SK-N-SH (cell line): ENCODE measurements at regions not wholly inside any gene's neighbourhood (a gene's known extent, or its start where the extent isn't known, plus 50 kb on each side); places are given as distances from the start of the nearest gene placed in this dataset.

Experiments used
- CTCF ChIA-PET: fragments of 300-600, 350-600 bp; formaldehyde crosslinking; extraction: SDS; loops from one replicate; lab custom pipeline; 2021; lab: Yijun Ruan, JAX
- POLR2A ChIA-PET: fragments of 350-600 bp; sonication (Branson Sonifier 250); formaldehyde crosslinking; extraction: SDS; loops from one replicate; lab custom pipeline; 2020; ENCODE audit warnings: antibody characterized with exemption, inconsistent platforms; lab: Yijun Ruan, JAX
- DNase-seq: peaks from one replicate; pipeline ENCODE4 v3.0.0; 2012
- H2AFZ ChIP-seq: fragments of 200-600 bp; sonication (generic); 2 replicates; pipeline ENCODE4 v1.8.1; 2016; ENCODE audit warnings: antibody characterized with exemption, mild to moderate bottlenecking, low read depth
- H3F3A ChIP-seq: fragments of 200-600 bp; sonication (generic); replicated peaks from 2 replicates; pipeline ENCODE3; 2016; ENCODE audit warnings: antibody characterized with exemption, mild to moderate bottlenecking; ENCODE audit not compliant: insufficient read depth
- H3K27ac ChIP-seq, 2 experiments: fragments of 200-500 bp in 1 of 2; fragments of 200-600 bp in 1 of 2; sonication (Bioruptor generic) in 1 of 2; sonication (generic), shearing (Covaris generic) in 1 of 2; 2 replicates each; pipeline versions ENCODE4 v1.5.1 to v1.6.1; 2014 to 2016; ENCODE audit warnings: low read depth in 2 of 2, inconsistent platforms in 1 of 2, low read length in 1 of 2, mild to moderate bottlenecking in 1 of 2, mixed read lengths in 1 of 2
- H3K27me3 ChIP-seq: fragments of 200-600 bp; sonication (generic), shearing (Covaris generic); 2 replicates; pipeline ENCODE4 v1.6.1; 2016; ENCODE audit warnings: mixed run types; ENCODE audit not compliant: insufficient read depth
- H3K36me3 ChIP-seq, 2 experiments: fragments of 200-500 bp in 1 of 2; fragments of 200-600 bp in 1 of 2; sonication (Bioruptor generic) in 1 of 2; sonication (generic) in 1 of 2; replicated peaks in 1 of 2; 2 replicates each; pipeline versions ENCODE3 to v1.5.1; 2014 to 2016; ENCODE audit warnings: low read length in 1 of 2, mild to moderate bottlenecking in 1 of 2; ENCODE audit not compliant: insufficient read depth in 2 of 2, control insufficient read depth in 1 of 2
- H3K4me1 ChIP-seq, 2 experiments: fragments of 200-500 bp in 1 of 2; fragments of 200-600 bp in 1 of 2; sonication (Bioruptor generic) in 1 of 2; sonication (generic), shearing (Covaris generic) in 1 of 2; 2 replicates each; pipeline versions ENCODE4 v1.5.1 to v1.6.1; 2014 to 2016; ENCODE audit warnings: low read depth in 1 of 2, low read length in 1 of 2, mixed run types in 1 of 2; ENCODE audit not compliant: insufficient read depth in 2 of 2, control insufficient read depth in 1 of 2
- H3K4me2 ChIP-seq: fragments of 200-600 bp; sonication (generic), shearing (Covaris generic); 2 replicates; pipeline ENCODE4 v1.6.1; 2017; ENCODE audit warnings: mixed run types
- H3K4me3 ChIP-seq, 2 experiments: fragments of 200-500 bp in 1 of 2; fragments of 200-600 bp in 1 of 2; sonication (Bioruptor generic) in 1 of 2; sonication (generic), shearing (Covaris generic) in 1 of 2; 2 replicates each; pipeline versions ENCODE4 v1.5.1 to v1.8.1; 2014 to 2016; ENCODE audit warnings: low read depth in 2 of 2, inconsistent platforms in 1 of 2, low read length in 1 of 2, mild to moderate bottlenecking in 1 of 2, mixed read lengths in 1 of 2, moderate library complexity in 1 of 2
- H3K79me2 ChIP-seq: fragments of 200-600 bp; sonication (generic); 2 replicates; pipeline ENCODE4 v1.8.1; 2017; ENCODE audit warnings: mild to moderate bottlenecking; ENCODE audit not compliant: insufficient read depth
- H3K9ac ChIP-seq: fragments of 200-600 bp; sonication (generic); 2 replicates; pipeline ENCODE4 v1.6.1; 2017; ENCODE audit warnings: mixed run types
- H3K9me2 ChIP-seq: fragments of 200-600 bp; sonication (generic); 2 replicates; pipeline ENCODE4 v1.6.1; 2017; ENCODE audit warnings: mixed run types
- H3K9me3 ChIP-seq: fragments of 200-600 bp; sonication (generic); 2 replicates; pipeline ENCODE4 v1.6.1; 2017; ENCODE audit warnings: mixed run types, mild to moderate bottlenecking, moderate library complexity
- H4K20me1 ChIP-seq: fragments of 200-600 bp; sonication (generic); 2 replicates; pipeline ENCODE4 v1.6.1; 2017; ENCODE audit warnings: mild to moderate bottlenecking, mixed run types; ENCODE audit not compliant: insufficient read depth
- CHD2 ChIP-seq: fragments of 150-350 bp; IDR thresholded peaks from 2 replicates; pipeline ENCODE4 v1.6.1; 2018; ENCODE audit warnings: low read length; ENCODE audit not compliant: partially characterized antibody
- ELF1 ChIP-seq: IDR thresholded peaks from 2 replicates; pipeline ENCODE4 v1.4.0; 2012
- EZH2phosphoT487 ChIP-seq: fragments of 200-600 bp; sonication (generic); IDR thresholded peaks from 2 replicates; pipeline ENCODE4 v1.6.1; 2017; ENCODE audit warnings: low read depth, mixed run types, mild to moderate bottlenecking, antibody characterized with exemption, moderate library complexity, borderline replicate concordance
- FOSL2 ChIP-seq: IDR thresholded peaks from 2 replicates; pipeline ENCODE4 v1.4.0; 2012; ENCODE audit warnings: low read depth, mild to moderate bottlenecking, moderate library complexity, borderline replicate concordance
- FOXJ3 ChIP-seq: sonication (generic); formaldehyde crosslinking; IDR thresholded peaks from 2 replicates; pipeline ENCODE4 v1.5.1; 2020; ENCODE audit warnings: mild to moderate bottlenecking, missing genetic modification reagents
- FOXM1 ChIP-seq: IDR thresholded peaks from 2 replicates; pipeline ENCODE4 v1.4.0; 2012; ENCODE audit warnings: low read depth, mild to moderate bottlenecking
- GABPA ChIP-seq: IDR thresholded peaks from 2 replicates; pipeline ENCODE4 v1.4.0; 2012; ENCODE audit warnings: low read depth, mild to moderate bottlenecking
- GATA2 ChIP-seq: sonication (generic); formaldehyde crosslinking; IDR thresholded peaks from 2 replicates; pipeline ENCODE4 v1.5.0; 2020; ENCODE audit warnings: mild to moderate bottlenecking, missing genetic modification reagents
- MEF2A ChIP-seq: IDR thresholded peaks from 2 replicates; pipeline ENCODE4 v1.4.0; 2012; ENCODE audit warnings: low read depth, borderline replicate concordance
- NFIC ChIP-seq: IDR thresholded peaks from 2 replicates; pipeline ENCODE4 v1.4.0; 2012; ENCODE audit warnings: borderline replicate concordance
- NRF1 ChIP-seq: IDR thresholded peaks from 2 replicates; pipeline ENCODE4 v1.6.1; 2012; ENCODE audit warnings: low read depth, mild to moderate bottlenecking, low read length
- RCOR1 ChIP-seq: fragments of 150-350 bp; IDR thresholded peaks from 2 replicates; pipeline ENCODE4 v1.6.1; 2017; ENCODE audit warnings: antibody characterized with exemption, low read length
- REST ChIP-seq: IDR thresholded peaks from 2 replicates; pipeline ENCODE4 v1.6.1; 2012; ENCODE audit warnings: mild to moderate bottlenecking, low read depth, low read length, moderate library complexity
- RFX5 ChIP-seq: IDR thresholded peaks from 2 replicates; pipeline ENCODE4 v1.6.1; 2012; ENCODE audit warnings: mild to moderate bottlenecking, improper control_type of control experiment, low read length
- YY1 ChIP-seq: IDR thresholded peaks from 2 replicates; pipeline ENCODE4 v1.4.0; 2012; ENCODE audit warnings: low read depth, mild to moderate bottlenecking
- ZBTB33 ChIP-seq: IDR thresholded peaks from 2 replicates; pipeline ENCODE4 v1.4.0; 2012; ENCODE audit warnings: low read depth, borderline replicate concordance
- WGBS: methylation state at CpG from one replicate; pipeline ENCODE4 v1.1.6; 2017; ENCODE audit warnings: low lambda C conversion rate; 5-methylcytosine and 5-hydroxymethylcytosine counted together
- TF ChIP-seq, protein P1 (sequence below): fragments of 150-350 bp; IDR thresholded peaks from 2 replicates; pipeline ENCODE4 v1.6.1; 2017; ENCODE audit warnings: antibody characterized with exemption, low read length, low read depth, borderline replicate concordance

- Histone ChIP-seq H3K9me2 (no peaks in the 10 kb centered on the region), H3K79me2 (no peaks in the 10 kb centered on the region), H4K20me1 (no peaks in the 10 kb centered on the region), H3K4me1 (no peaks in the 10 kb centered on the region), H3F3A (no peaks in the 10 kb centered on the region), H3K27ac (no peak overlapping the region), H3K27me3 (no peaks in the 10 kb centered on the region), H3K9me3 (no peaks in the 10 kb centered on the region), H3K4me3 (no peak overlapping the region), H3K36me3 (no peaks in the 10 kb centered on the region), H3K9ac (no peak overlapping the region), H3K4me2 (no peak overlapping the region), H2AFZ (no peak overlapping the region)
- WGBS: 29% methylated on average over 5 of the region's 5 CpGs
- POLR2A ChIA-PET: no interaction called here
- TF ChIP-seq ZBTB33 (no peak), FOSL2 (no peak), NFIC (no peak), GATA2 (CRISPR knock-in tag) (no peak), FOXJ3 (no peak), FOXM1 (no peak), NRF1 (no peak), YY1 (no peak), CHD2 (no peak), REST (no peak), EZH2phosphoT487 (no peak), MEF2A (no peak), RFX5 (no peak), ELF1 (no peak), GABPA (no peak), RCOR1 (no peak)
- TF ChIP-seq, protein P1, sequence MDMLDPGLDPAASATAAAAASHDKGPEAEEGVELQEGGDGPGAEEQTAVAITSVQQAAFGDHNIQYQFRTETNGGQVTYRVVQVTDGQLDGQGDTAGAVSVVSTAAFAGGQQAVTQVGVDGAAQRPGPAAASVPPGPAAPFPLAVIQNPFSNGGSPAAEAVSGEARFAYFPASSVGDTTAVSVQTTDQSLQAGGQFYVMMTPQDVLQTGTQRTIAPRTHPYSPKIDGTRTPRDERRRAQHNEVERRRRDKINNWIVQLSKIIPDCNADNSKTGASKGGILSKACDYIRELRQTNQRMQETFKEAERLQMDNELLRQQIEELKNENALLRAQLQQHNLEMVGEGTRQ: no peak
- CTCF ChIA-PET: no interaction called here
- no peak for DNase-seq
Measured at GRCh38 chr5:4197151-4197550, 601.5 kb downstream of the IRX1 start.
